Neural progenitor cell (in vitro differentiated cells): ENCODE measurements at regions not wholly inside any gene's neighbourhood (a gene's known extent, or its start where the extent isn't known, plus 50 kb on each side); places are given as distances from the start of the nearest gene placed in this dataset.

Source experiments
- DNase-seq: peaks from one replicate; pipeline ENCODE4 v3.0.0-alpha.2; 2016; ENCODE audit warnings: low spot score
- H2AFZ ChIP-seq: fragments of 200-600 bp; sonication (generic); replicated peaks from 2 replicates; pipeline ENCODE4 v1.6.1; 2016; ENCODE audit warnings: antibody characterized with exemption
- H3F3A ChIP-seq: fragments of 200-600 bp; sonication (generic); 2 replicates; pipeline ENCODE4 v1.6.1; 2016; ENCODE audit warnings: antibody characterized with exemption, low read depth
- H3K27ac ChIP-seq: fragments of 200-600 bp; sonication (generic); 2 replicates; pipeline ENCODE4 v1.5.1; 2016; ENCODE audit warnings: mild to moderate bottlenecking
- H3K27me3 ChIP-seq: fragments of 200-600 bp; sonication (generic); 2 replicates; pipeline ENCODE4 v1.6.1; 2016; ENCODE audit warnings: mild to moderate bottlenecking, moderate library complexity
- H3K36me3 ChIP-seq: fragments of 200-600 bp; sonication (generic); 2 replicates; pipeline ENCODE4 v1.5.1; 2016
- H3K4me1 ChIP-seq: fragments of 200-600 bp; sonication (generic); 2 replicates; pipeline ENCODE4 v1.6.1; 2016; ENCODE audit warnings: mixed run types
- H3K4me2 ChIP-seq: fragments of 200-600 bp; sonication (generic); 2 replicates; pipeline ENCODE4 v1.6.1; 2016
- H3K4me3 ChIP-seq: fragments of 200-600 bp; sonication (generic); 2 replicates; pipeline ENCODE4 v1.5.1; 2016
- H3K79me2 ChIP-seq: fragments of 200-600 bp; sonication (generic); 2 replicates; pipeline ENCODE4 v1.6.1; 2016; ENCODE audit warnings: low read depth
- H3K9ac ChIP-seq: fragments of 200-600 bp; sonication (generic); 2 replicates; pipeline ENCODE4 v1.6.1; 2016
- H3K9me3 ChIP-seq: fragments of 200-600 bp; sonication (generic); 2 replicates; pipeline ENCODE4 v1.5.1; 2016; ENCODE audit warnings: low read depth
- H4K20me1 ChIP-seq: fragments of 200-600 bp; sonication (generic); 2 replicates; pipeline ENCODE4 v1.6.1; 2016; ENCODE audit warnings: low read depth
- H3K27ac Mint-ChIP-seq: 3 replicates; pipeline ENCODE4 v1.8.0; 2021; ENCODE audit warnings: mixed read lengths
- H3K27me3 Mint-ChIP-seq: 2 replicates; pipeline ENCODE4 v1.8.0; 2022; ENCODE audit warnings: low read depth, mild to moderate bottlenecking, inconsistent platforms, moderate library complexity, mixed read lengths; ENCODE audit not compliant: insufficient read depth
- H3K36me3 Mint-ChIP-seq: 3 replicates; pipeline ENCODE4 v1.8.0; 2021; ENCODE audit warnings: mixed read lengths
- H3K4me1 Mint-ChIP-seq: 3 replicates; pipeline ENCODE4 v1.8.0; 2021; ENCODE audit warnings: mixed read lengths
- H3K4me3 Mint-ChIP-seq: 3 replicates; pipeline ENCODE4 v1.8.0; 2021; ENCODE audit warnings: mild to moderate bottlenecking, moderate library complexity, mixed read lengths
- H3K9me3 Mint-ChIP-seq: 3 replicates; pipeline ENCODE4 v1.8.0; 2020; ENCODE audit warnings: mixed read lengths
- EZH2 ChIP-seq: fragments of 200-600 bp; sonication (generic); IDR thresholded peaks from 2 replicates; pipeline ENCODE4 v1.6.1; 2017; ENCODE audit warnings: antibody characterized with exemption, mild to moderate bottlenecking, moderate library complexity
- EZH2phosphoT487 ChIP-seq: fragments of 200-600 bp; sonication (generic); IDR thresholded peaks from 2 replicates; pipeline ENCODE4 v1.6.1; 2017; ENCODE audit warnings: antibody characterized with exemption
- TF ChIP-seq, protein P1 (sequence below): fragments of 200-600 bp; sonication (generic); IDR thresholded peaks from 2 replicates; pipeline ENCODE4 v1.5.1; 2017; ENCODE audit warnings: antibody characterized with exemption, mild to moderate bottlenecking

DNA sequence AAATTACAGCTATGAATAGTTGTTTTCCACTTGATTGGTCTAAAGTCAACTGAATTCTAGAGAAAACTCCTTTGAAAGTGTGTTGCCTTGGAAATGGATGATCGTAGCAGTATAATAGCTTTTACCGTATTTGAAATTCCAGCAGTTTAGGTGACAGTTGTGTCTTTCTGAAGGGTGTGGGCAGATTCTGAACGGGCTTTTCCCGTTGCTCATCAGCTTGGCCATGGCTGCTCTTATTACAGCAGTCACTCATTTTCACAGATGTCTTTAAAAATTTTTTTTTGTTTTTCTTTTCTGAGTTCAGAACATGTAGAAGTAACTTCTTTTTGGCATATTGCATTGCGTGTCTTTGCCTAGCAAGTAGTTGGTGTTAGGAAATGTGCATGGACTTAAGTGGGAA lies 69.6 kb upstream of the SLC4A4 start:
- no peak overlapping the region for H3K27ac Mint-ChIP-seq
- Histone ChIP-seq H3K9ac (no peak overlapping the region), H2AFZ (no peak overlapping the region), H3K9me3 (no peaks in the 10 kb centered on the region), H3K4me3 (no peak overlapping the region), H3F3A (no peaks in the 10 kb centered on the region), H4K20me1 (no peaks in the 10 kb centered on the region), H3K27me3 (no peaks in the 10 kb centered on the region), H3K4me2 (no peak overlapping the region), H3K4me1 (no peaks in the 10 kb centered on the region), H3K79me2 (no peaks in the 10 kb centered on the region), H3K36me3 (no peaks in the 10 kb centered on the region), H3K27ac (no peak overlapping the region)
- no peaks in the 10 kb centered on the region for H3K27me3 Mint-ChIP-seq
- no peaks in the 10 kb centered on the region for H3K9me3 Mint-ChIP-seq
- TF ChIP-seq EZH2phosphoT487: no peak
- no peak for DNase-seq
- no peaks in the 10 kb centered on the region for H3K36me3 Mint-ChIP-seq
- no peak overlapping the region for H3K4me3 Mint-ChIP-seq
- H3K4me1 Mint-ChIP-seq: peaks cover 15% of the 10 kb centered on the region

DNA sequence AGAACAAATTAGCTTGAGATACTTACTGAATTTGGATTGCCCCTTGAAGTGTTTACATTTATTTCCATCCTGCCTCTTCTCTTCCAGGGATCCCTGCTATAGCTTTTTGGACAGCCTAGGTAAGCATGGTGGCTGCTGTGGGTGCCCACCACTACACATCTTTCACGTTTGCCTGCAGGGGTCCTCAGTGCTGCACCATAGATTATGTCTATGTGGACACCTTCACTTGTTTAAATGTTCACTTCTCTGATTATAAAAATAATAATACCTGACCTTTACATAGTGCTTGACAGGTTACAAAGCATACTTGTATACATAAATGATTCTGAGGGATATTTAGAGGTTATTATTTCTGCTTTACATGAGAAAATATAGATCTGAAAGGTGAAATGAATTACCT lies 67.9 kb upstream of the SLC4A4 start:
- no peaks in the 10 kb centered on the region for H3K36me3 ChIP-seq
- H3K9ac ChIP-seq: no peak overlapping the region
- peak; percentile 36 for DNase-seq
- no peak overlapping the region for H3K27ac ChIP-seq
- Mint-ChIP-seq H3K4me1 (peaks cover 26% of the 10 kb centered on the region), H3K4me3 (no peak overlapping the region), H3K36me3 (no peaks in the 10 kb centered on the region), H3K9me3 (no peaks in the 10 kb centered on the region), H3K27ac (no peak overlapping the region), H3K27me3 (no peaks in the 10 kb centered on the region)
- H3K4me1 ChIP-seq: no peaks in the 10 kb centered on the region
- no peaks in the 10 kb centered on the region for H3K9me3 ChIP-seq
- TF ChIP-seq, protein P1, sequence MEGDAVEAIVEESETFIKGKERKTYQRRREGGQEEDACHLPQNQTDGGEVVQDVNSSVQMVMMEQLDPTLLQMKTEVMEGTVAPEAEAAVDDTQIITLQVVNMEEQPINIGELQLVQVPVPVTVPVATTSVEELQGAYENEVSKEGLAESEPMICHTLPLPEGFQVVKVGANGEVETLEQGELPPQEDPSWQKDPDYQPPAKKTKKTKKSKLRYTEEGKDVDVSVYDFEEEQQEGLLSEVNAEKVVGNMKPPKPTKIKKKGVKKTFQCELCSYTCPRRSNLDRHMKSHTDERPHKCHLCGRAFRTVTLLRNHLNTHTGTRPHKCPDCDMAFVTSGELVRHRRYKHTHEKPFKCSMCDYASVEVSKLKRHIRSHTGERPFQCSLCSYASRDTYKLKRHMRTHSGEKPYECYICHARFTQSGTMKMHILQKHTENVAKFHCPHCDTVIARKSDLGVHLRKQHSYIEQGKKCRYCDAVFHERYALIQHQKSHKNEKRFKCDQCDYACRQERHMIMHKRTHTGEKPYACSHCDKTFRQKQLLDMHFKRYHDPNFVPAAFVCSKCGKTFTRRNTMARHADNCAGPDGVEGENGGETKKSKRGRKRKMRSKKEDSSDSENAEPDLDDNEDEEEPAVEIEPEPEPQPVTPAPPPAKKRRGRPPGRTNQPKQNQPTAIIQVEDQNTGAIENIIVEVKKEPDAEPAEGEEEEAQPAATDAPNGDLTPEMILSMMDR: peak; percentile 56
- no peak for TF ChIP-seq EZH2
- no peaks in the 10 kb centered on the region for H3K79me2 ChIP-seq
- H4K20me1 ChIP-seq: no peaks in the 10 kb centered on the region
- no peaks in the 10 kb centered on the region for H3F3A ChIP-seq
- no peak overlapping the region for H3K4me3 ChIP-seq
- no peak overlapping the region for H3K4me2 ChIP-seq
- H3K27me3 ChIP-seq: no peaks in the 10 kb centered on the region
- H2AFZ ChIP-seq: no peak overlapping the region

DNA sequence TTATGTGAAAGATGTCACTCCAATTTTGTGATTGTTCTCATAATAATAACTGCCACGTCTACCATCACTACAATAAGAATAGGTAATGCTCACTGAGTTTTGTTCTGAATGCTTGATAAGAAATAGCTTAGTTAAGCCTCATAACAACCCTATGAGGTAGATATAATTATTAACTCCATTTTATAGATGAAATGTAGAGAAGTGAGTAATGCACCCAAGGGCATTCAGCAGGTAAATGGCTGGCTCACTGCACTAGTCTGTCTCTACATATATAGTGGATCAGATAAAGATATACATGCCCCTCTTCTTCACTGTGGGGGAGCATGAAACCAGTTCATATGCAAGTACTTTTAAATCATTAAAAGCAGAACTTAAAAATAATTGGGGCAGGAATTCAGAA lies 65.8 kb upstream of the SLC4A4 start:
- no peak for DNase-seq
- Mint-ChIP-seq H3K27ac (no peak overlapping the region), H3K4me3 (no peak overlapping the region), H3K27me3 (no peaks in the 10 kb centered on the region), H3K4me1 (peaks cover 26% of the 10 kb centered on the region), H3K36me3 (no peaks in the 10 kb centered on the region), H3K9me3 (no peaks in the 10 kb centered on the region)
- Histone ChIP-seq H4K20me1 (no peaks in the 10 kb centered on the region), H2AFZ (no peak overlapping the region), H3K4me1 (no peaks in the 10 kb centered on the region), H3K36me3 (no peaks in the 10 kb centered on the region), H3K9me3 (no peaks in the 10 kb centered on the region), H3K79me2 (no peaks in the 10 kb centered on the region), H3K27me3 (no peaks in the 10 kb centered on the region), H3K9ac (no peak overlapping the region), H3K4me2 (no peak overlapping the region), H3K27ac (no peak overlapping the region), H3F3A (no peaks in the 10 kb centered on the region), H3K4me3 (no peak overlapping the region)
- TF ChIP-seq EZH2 (no peak), EZH2phosphoT487 (no peak)
- TF ChIP-seq, protein P1: no peak

DNA sequence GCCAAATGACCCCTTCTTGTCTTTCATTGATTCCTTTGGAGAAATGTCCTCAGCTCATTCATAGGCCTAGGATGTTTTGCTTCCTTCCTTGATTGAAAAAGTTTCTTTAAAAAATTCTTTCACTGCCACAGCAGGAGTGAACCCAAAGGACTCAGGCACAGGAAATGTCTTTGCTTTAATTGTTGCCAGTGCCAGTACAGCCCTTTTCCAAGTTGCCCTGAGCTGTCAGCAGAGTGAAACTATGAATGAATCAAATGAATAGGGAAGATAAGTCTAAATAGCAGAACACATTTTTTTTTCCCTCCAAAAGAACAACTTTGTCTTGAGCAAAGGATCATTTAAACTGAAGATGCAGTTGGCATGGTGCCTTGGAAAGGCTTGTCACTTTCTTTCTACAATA lies 63.8 kb upstream of the SLC4A4 start:
- H3K27me3 Mint-ChIP-seq: no peaks in the 10 kb centered on the region
- Histone ChIP-seq H3K79me2 (no peaks in the 10 kb centered on the region), H3K4me3 (no peak overlapping the region), H3K36me3 (no peaks in the 10 kb centered on the region), H4K20me1 (no peaks in the 10 kb centered on the region), H3K4me1 (no peaks in the 10 kb centered on the region), H2AFZ (no peak overlapping the region), H3K9me3 (no peaks in the 10 kb centered on the region), H3K9ac (no peak overlapping the region), H3K4me2 (no peak overlapping the region), H3K27ac (no peak overlapping the region), H3F3A (no peaks in the 10 kb centered on the region), H3K27me3 (no peaks in the 10 kb centered on the region)
- no peak overlapping the region for H3K27ac Mint-ChIP-seq
- no peak for DNase-seq
- no peak for TF ChIP-seq EZH2phosphoT487
- TF ChIP-seq EZH2: no peak
- TF ChIP-seq, protein P1: no peak
- no peaks in the 10 kb centered on the region for H3K36me3 Mint-ChIP-seq
- peaks cover 13% of the 10 kb centered on the region for H3K4me1 Mint-ChIP-seq
- no peak overlapping the region for H3K4me3 Mint-ChIP-seq
- H3K9me3 Mint-ChIP-seq: no peaks in the 10 kb centered on the region
